Loucy (cell line): ENCODE measurements at regions not wholly inside any gene's neighbourhood (a gene's known extent, or its start where the extent isn't known, plus 50 kb on each side); places are given as distances from the start of the nearest gene placed in this dataset.

ENCODE experiments used
- CTCF ChIP-seq: fragments of 200-600 bp; sonication (generic); conservative IDR thresholded peaks from 2 replicates; pipeline ENCODE4 v1.5.1; 2014; ENCODE audit warnings: mild to moderate bottlenecking, antibody characterized with exemption, low read length
- EZH2phosphoT487 ChIP-seq: fragments of 200-600 bp; IDR thresholded peaks from 2 replicates; pipeline ENCODE4 v1.6.1; 2018; ENCODE audit warnings: antibody characterized with exemption, mild to moderate bottlenecking, moderate library complexity, borderline replicate concordance

DNA sequence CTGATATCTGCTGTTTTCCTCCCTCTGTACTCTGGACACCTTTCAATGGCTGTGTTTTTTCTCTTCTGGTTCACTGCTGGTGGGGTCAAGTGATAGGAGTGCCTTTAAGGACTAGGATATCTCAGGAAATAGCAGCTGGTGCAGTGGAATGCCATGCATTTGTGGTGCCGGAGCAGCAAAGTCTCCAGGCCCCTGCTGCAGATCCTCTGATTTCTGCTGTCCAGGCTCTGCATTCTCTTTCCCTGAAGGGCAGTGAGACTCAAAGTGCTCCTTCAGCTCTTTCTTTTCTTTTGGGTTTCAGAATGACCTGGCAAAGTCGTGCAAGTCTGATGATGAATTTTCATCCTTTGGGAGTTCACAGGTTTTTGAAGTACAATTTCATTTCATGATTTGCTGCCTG lies 774.3 kb downstream of the FAM181B start:
- TF ChIP-seq CTCF, result no peak
- TF ChIP-seq EZH2phosphoT487, result no peak
